ENCODE measurements at regions not wholly inside any gene's neighbourhood (a gene's known extent, or its start where the extent isn't known, plus 50 kb on each side); places are given as distances from the start of the nearest gene placed in this dataset.
"Not testable (repeated sequence)": the region's sequence is repeated elsewhere in the genome, so short reads cannot be mapped to it uniquely, and the experiment has no call there.

- DNase-seq: no peak
Observed at GRCh38 chr4:170940043-170940724, 850.4 kb upstream of the AADAT start.

DNA sequence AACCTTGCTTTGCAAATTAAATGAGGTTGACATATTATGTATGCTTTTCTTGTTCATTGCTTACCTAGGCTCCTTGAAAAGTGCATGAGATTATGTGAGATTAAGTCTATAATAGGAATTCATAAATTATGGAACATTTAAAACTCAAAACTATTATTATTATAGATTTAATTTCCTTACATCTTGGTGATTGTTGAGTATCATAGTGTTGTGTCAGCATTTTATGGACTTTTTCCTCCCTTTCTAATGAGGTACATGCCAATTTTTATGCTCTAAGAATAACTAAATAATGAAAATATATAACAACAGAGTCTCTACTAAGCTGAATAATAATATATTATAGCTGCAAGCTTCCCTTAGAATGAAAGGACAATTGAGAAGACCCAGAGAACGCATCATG, 848.8 kb upstream of the AADAT start:
- no peak for DNase-seq

GRCh38 chr4:170931321-170931720, 841.6 kb upstream of the AADAT start:
- no peak for DNase-seq

DNA sequence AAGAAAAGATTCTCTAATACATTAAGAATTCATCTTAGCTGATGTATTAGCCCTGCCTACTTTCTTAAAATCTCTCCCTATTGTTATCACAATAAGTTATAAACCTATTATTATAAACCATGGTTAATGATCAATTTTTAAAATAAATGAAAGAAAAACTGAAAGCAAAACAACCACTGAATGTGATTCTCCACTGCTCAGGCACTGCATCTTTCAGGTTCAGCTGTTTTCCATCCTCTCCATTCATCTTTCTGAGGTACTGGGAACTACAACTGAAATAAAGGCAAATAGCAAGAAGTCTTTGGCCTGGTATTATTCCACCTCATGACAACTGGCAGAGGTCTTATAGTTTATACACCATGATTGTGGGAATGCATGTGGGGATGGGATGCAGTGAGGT, 798.9 kb upstream of the AADAT start:
- DNase-seq: no peak

DNA sequence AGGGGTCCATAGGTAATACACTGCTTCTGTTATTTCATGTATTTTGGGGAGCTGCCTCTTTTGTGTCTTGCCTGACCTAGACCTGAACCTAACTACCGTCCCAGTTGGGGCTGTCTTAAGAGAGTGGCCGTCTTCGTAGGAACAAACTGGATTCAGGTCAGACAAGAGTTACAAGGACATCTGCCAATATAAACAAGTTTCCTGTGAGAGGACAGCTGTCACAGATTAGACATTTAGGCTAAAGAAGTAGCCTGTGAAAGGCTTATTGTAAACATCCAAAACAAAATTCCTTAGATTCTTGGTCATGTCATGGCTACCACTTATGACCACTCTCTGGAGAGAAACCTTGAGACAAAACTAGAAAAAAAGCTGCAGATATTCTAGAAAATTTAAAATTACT, 797.6 kb upstream of the AADAT start:
- DNase-seq: no peak

DNA sequence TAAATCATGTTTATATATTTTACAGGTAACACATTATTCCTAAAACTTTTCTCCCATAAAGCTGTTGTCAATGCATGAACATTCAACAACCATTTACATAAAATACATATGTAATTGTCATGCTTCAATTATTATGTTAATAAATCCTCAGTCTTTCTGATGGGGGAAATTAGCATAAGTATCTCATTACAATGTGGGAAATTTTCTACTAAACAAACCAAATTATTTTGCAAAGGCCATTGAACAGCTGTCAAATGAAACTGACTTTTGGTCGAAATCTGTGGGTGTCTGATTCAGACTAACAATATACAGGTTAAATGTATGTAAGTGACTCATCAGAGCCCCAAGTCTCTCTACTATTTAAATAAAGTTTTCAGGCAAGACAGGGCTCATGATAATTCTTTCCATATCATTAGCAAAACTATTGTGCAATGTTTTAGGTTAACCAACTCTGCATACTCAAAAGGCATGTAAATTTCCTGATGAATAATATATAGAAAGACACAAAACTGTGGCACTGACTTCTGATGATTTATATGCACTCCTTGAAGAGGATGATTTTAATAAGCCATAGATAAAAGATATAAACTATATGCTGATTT, 795.3 kb upstream of the AADAT start:
- DNase-seq: no peak

- not testable (repeated sequence) for DNase-seq
Observed at GRCh38 chr4:170881646-170882045, 791.9 kb upstream of the AADAT start.

GRCh38 chr4:170875868-170876267, 786.1 kb upstream of the AADAT start:
- no peak for DNase-seq

- DNase-seq: no peak
Observed at GRCh38 chr4:170872794-170873193, 783.0 kb upstream of the AADAT start.

GRCh38 chr4:170868170-170868569, 778.4 kb upstream of the AADAT start:
- no peak for DNase-seq

- DNase-seq: no peak
Observed at GRCh38 chr4:170854097-170854496, 764.3 kb upstream of the AADAT start.

DNA sequence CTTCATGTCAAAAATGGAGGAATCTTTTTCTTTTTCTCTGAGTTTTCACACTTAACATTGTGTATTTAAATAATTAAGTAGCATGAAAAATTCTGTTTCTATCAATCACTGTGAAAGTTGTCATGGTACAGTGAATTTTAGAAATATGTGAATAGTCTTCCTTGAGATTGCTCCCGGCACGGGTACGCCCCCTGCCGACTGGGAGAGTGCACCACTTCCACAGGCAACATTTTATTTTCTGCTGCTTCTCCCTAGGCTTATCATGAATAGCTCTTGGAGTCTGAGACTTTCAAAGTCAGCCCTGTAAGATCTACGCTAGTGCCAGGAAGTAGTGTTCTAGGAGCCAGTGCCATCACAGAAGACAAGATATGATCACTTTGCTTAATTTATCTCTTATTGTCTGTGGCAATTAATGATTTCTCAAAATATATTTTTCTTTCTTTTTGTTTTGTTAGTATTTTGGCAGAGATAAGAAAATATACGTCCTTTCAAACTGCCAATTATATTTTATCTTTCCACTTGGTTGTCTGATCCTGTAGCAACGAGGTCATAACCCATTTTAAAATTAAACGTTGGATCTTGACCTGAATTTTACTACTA, 763.8 kb upstream of the AADAT start:
- peak; percentile 20 for DNase-seq

DNA sequence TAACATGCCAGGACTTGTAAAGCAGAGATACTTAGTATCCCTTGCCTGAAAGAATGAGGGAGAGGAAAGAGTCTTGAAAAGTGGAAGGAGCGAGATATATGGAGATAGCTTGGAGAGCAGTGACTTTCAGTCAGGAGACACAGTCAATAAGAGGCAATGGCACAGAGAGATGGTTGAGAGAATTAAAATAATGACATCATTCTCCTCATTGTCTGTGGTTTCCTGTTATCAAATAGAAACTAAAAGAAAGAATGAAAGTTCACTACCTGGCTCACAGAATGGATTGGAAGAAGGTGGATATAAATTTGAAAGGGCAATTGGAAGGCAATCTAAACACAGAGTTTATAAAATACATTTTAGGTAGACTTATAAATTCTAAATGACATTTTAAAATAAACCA, 760.2 kb upstream of the AADAT start:
- no peak for DNase-seq

DNA sequence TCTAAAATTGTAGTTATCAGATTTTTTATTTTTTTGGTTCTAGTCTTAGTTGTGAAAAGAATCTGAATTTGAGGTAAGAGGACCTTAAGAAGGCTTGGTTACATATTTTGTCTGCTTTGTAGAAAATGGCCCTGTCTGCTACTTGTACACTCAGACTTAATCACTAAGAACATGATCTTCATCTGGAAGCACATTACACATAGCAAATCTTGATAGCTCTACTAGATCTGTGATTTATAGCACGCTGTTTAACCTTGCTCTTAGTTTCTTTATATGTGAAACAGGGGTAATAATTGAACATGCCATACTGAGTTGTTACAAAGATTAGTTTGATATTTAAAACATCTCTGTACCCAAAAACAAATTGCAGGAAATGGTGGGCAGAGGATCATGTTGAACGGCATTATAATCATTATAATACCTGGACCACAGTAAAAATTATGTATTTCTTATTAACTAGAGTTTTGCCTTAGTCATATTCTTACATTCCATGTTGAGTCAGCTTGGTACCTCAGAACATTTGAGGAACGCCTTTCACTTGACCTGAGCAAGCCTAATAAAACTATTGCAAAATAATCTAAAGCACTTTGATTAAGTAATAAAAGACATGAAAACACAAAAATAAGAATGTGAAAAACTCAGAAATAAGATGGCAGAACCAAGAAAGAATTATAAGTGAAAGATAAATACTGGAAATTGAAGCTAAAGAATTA, 738.0 kb upstream of the AADAT start:
- no peak for DNase-seq

DNA sequence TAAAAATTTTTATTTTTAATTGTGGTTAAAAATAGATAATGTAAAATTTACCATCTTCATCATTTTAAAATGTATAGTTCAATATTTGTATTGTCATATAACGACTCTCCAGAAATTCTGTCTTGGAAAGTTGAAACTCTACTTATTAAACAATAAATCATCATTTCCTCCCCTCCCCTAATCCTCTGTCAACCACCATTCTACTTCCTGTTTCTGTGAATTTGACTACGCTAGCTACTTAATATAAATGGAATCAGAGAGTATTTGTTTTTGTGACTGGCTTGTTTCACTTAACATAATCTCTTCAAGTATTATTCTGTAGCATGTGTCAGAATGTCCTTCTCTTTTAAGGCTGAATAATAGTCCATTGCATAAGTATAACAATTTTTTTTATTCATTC, 729.0 kb upstream of the AADAT start:
- no peak for DNase-seq

DNA sequence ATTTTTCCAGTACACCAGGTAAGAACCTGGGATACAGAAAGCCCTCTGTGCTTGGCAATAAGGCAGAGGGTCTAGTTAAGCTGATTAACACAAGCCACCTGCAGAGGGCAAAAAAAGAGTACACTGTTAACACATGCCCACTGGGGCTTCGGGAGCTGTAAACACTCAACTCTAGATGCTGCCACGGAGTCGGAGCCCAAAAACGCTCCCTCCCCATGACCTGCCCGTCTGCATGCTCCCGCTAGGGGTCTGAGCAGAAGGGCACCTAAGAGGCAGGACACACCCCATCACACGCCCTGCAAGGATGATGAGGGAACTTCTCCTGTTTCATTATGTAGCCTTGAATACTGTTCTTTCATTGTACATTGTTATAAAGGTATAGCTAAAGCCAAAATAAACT, 715.6 kb upstream of the AADAT start:
- DNase-seq: no peak

DNA sequence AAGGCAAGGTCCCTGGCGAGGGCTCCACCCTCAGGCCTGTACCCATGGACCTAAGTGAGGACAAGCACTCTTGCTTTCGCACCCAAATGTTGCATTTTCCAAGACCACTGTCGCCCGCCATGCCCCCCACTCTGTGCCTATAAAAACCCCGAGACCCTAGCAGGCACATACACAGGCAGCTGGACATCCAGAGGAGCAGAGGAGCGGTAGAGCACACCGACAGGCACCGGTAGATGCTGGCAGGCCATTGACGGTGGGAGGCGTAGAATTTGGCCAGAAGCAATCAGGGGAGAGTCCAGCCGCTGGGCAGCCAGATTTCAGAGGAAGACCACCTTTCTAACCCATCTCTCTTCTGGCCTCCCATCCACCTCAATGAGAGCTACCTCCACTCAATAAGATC, 715.2 kb upstream of the AADAT start:
- DNase-seq: no peak

- DNase-seq: no peak
Observed at GRCh38 chr4:170803492-170803891, 713.7 kb upstream of the AADAT start.

DNA sequence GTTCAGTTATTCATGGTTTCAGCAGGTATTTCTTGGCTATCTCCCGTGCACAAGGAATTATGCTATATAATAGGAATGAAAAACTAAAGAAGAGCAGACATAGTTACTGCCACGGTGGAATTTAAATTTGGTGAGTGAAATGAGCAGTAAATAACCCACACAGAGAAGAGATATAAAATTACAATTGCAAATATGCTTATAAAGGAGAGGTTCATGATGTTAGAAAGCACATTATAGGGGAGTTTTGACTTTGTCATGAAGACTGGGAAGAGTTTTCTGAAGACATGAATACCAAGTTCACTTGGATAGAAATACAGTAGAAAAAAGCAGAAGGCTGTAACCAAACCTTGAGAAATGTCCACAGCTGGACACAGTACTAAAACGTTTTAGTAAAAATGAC, 712.0 kb upstream of the AADAT start:
- no peak for DNase-seq

DNA sequence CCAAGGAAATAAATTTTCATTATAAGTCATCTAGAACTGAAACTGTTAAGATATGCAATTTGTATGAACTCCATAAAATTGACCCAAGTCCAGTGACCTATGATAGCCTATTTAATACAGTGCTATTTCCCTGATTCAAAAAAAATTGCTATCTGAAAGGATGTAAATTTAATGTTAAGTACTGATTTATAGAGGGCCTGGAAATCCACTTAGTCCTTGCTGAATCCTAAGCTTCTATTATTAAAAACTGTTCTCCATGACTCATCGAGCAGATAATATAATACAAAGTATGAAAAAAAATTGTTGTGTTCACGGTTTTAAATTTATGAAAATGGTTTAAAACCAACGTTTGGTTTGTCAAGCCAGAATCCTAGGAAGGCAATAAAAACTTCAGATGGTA, 704.8 kb upstream of the AADAT start:
- no peak for DNase-seq

DNA sequence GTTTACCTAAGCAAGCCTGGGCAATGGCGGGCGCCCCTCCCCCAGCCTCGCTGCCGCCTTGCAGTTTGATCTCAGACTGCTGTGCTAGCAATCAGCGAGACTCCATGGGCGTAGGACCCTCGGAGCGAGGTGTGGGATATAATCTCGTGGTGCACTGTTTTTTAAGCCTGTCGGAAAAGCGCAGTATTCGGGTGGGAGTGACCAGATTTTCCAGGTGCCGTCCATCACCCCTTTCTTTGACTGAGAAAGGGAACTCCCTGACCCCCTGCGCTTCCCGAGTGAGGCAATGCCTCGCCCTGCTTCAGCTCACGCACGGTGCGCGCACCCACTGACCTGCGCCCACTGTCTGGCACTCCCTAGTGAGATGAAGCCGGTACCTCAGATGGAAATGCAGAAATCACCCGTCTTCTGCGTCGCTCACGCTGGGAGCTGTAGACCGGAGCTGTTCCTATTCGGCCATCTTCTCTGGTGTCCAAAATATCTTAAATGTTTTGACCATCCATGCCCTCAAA, 698.8 kb upstream of the AADAT start:
- not testable (repeated sequence) for DNase-seq

DNA sequence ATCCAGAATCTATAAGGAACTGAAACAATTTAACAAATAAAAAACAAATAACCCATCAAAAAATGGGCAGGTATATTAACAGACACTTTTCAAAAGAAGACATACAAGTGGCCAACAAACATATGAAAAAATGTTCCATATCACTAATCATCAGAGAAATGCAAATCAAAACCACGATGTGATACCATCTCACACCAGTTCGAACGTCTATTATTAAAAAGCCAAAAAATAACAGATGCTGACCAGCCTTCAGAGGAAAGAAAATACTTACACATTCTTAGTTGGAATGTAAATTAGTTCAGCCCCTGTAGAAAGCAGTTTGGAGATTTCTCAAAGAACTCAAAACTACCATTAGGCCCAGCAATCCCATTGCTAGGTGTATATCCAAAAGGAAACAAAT, 687.9 kb upstream of the AADAT start:
- no peak for DNase-seq

GRCh38 chr4:170776983-170777382, 687.2 kb upstream of the AADAT start:
- no peak for DNase-seq

GRCh38 chr4:170775851-170776250, 686.1 kb upstream of the AADAT start:
- DNase-seq: no peak
